NT2/D1 (cell line): ENCODE measurements at regions not wholly inside any gene's neighbourhood (a gene's known extent, or its start where the extent isn't known, plus 50 kb on each side); places are given as distances from the start of the nearest gene placed in this dataset.
"Not testable (repeated sequence)": the region's sequence is repeated elsewhere in the genome, so short reads cannot be mapped to it uniquely, and the experiment has no call there.

Experiments used
- DNase-seq: peaks from one replicate; pipeline ENCODE4 v3.0.0-alpha.2; 2011; ENCODE audit warnings: low read depth, low spot score
- H3K27me3 ChIP-seq: 2 replicates; pipeline ENCODE4 v1.6.0; 2011; ENCODE audit warnings: mild to moderate bottlenecking; ENCODE audit not compliant: insufficient read length, insufficient read depth
- H3K36me3 ChIP-seq: 2 replicates; pipeline ENCODE4 v1.6.1; 2011; ENCODE audit warnings: mild to moderate bottlenecking, low read length, mixed read lengths; ENCODE audit not compliant: insufficient read depth, insufficient read length
- H3K4me1 ChIP-seq: 2 replicates; pipeline ENCODE4 v1.5.1; 2011; ENCODE audit not compliant: insufficient read depth, insufficient read length
- H3K4me3 ChIP-seq: 2 replicates; pipeline ENCODE4 v1.5.1; 2011; ENCODE audit warnings: low read depth; ENCODE audit not compliant: insufficient read length
- H3K9ac ChIP-seq: 2 replicates; pipeline ENCODE4 v1.6.0; 2011; ENCODE audit warnings: low read depth; ENCODE audit not compliant: insufficient read length
- H3K9me3 ChIP-seq: 2 replicates; pipeline ENCODE4 v1.5.1; 2011; ENCODE audit warnings: mild to moderate bottlenecking, low read length; ENCODE audit not compliant: insufficient read depth
- SUZ12 ChIP-seq: IDR thresholded peaks from 2 replicates; pipeline ENCODE4 v1.6.1; 2011; ENCODE audit not compliant: insufficient read length, insufficient read depth; ENCODE audit errors: extremely low read depth
- YY1 ChIP-seq: IDR thresholded peaks from 2 replicates; pipeline ENCODE4 v1.6.1; 2011; ENCODE audit not compliant: insufficient read length, insufficient read depth
- ZNF274 ChIP-seq: IDR thresholded peaks from 2 replicates; pipeline ENCODE4 v1.6.1; 2011; ENCODE audit warnings: mild to moderate bottlenecking, low read depth, low read length

DNA sequence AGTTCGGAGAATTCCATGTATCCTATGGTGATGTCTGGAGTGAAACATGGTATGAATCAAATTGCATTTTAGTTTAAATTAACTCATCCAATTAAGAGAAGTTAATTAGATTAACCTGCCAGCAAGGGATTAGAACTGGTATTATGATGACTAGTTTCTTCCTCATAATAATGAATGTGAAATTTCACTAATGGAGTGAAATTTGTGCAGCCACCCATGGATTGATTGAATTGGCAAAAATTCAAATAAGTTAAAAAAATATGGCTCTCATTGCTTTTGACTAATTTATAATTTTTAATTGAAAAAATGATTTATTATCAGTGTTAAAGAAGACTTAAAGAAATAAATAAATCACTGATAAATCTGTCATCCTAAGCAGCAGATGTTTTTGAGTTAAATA is 232.0 kb downstream of the KCNRG start:
- no peaks in the 10 kb centered on the region for H3K36me3 ChIP-seq
- TF ChIP-seq ZNF274 = no peak
- TF ChIP-seq SUZ12 = no peak
- H3K9me3 ChIP-seq = no peaks in the 10 kb centered on the region
- no peaks in the 10 kb centered on the region for H3K27me3 ChIP-seq
- no peaks in the 10 kb centered on the region for H3K4me1 ChIP-seq
- no peak for DNase-seq
- no peak overlapping the region for H3K9ac ChIP-seq
- no peak overlapping the region for H3K4me3 ChIP-seq

DNA sequence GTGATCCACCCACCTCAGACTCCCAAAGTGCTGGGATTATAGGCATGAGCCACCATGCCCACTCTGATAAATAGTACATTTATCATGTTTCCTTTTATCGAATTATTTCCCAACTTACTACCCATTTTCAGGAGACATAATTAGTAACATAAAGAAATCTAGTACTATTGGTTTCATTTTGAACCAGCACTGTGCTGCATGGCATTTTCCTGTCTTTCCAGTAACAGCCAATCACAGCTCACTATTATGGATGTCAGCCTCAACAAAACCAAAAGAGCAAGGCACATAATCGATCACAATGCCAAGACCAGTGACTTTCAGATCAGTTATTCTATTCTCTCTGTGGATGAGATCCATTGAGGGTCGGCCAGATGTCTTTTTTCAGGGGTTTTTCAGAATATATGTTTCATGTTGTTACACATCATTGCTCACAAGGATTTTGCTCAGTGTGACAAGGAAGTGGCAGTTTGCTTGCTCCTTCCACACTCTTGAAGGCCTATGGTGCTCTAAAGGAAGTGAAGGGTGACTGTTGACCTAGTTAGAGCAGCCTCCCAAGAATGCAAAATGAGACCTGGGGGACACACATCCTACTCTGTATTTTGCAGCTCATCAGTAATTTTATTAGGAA is 233.4 kb downstream of the KCNRG start:
- TF ChIP-seq YY1 (no peak), ZNF274 (no peak), SUZ12 (no peak)
- no peak overlapping the region for H3K4me3 ChIP-seq
- H3K27me3 ChIP-seq = no peaks in the 10 kb centered on the region
- H3K9me3 ChIP-seq = no peaks in the 10 kb centered on the region
- no peaks in the 10 kb centered on the region for H3K36me3 ChIP-seq
- H3K9ac ChIP-seq = no peak overlapping the region
- no peaks in the 10 kb centered on the region for H3K4me1 ChIP-seq
- no peak for DNase-seq

- Histone ChIP-seq H3K36me3 (no peaks in the 10 kb centered on the region), H3K9me3 (no peaks in the 10 kb centered on the region), H3K4me3 (no peak overlapping the region), H3K4me1 (no peaks in the 10 kb centered on the region), H3K27me3 (no peaks in the 10 kb centered on the region), H3K9ac (no peak overlapping the region)
- TF ChIP-seq SUZ12 = no peak
- TF ChIP-seq ZNF274 = no peak
- TF ChIP-seq YY1 = no peak
- DNase-seq = no peak
These were observed 233.9 kb downstream of the KCNRG start for GRCh38 chr13:50249144-50249521.

DNA sequence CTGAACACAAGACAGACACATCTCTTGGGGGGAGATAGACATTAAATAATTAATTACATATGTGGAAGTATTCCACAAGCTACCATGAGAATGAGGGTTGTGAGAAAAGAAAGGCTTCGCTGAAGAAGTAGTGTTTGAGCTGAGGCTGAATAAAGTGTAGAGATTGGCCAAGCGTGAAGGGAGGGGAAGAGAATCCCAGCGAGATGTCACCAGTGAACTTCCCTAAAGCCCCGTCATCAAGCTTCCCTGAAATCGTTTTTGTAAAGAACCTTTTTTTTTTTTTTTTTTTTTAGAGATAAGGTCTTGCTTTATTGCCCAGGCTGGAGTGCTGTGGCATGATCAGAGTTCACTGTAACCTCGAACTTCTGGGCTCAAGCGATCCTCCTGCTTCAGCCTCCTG is 235.2 kb downstream of the KCNRG start:
- Histone ChIP-seq H3K9me3 (no peaks in the 10 kb centered on the region), H3K4me1 (no peaks in the 10 kb centered on the region), H3K4me3 (no peak overlapping the region), H3K9ac (no peak overlapping the region), H3K27me3 (no peaks in the 10 kb centered on the region), H3K36me3 (no peaks in the 10 kb centered on the region)
- no peak for TF ChIP-seq SUZ12
- TF ChIP-seq YY1 = no peak
- TF ChIP-seq ZNF274 = no peak
- no peak for DNase-seq

DNA sequence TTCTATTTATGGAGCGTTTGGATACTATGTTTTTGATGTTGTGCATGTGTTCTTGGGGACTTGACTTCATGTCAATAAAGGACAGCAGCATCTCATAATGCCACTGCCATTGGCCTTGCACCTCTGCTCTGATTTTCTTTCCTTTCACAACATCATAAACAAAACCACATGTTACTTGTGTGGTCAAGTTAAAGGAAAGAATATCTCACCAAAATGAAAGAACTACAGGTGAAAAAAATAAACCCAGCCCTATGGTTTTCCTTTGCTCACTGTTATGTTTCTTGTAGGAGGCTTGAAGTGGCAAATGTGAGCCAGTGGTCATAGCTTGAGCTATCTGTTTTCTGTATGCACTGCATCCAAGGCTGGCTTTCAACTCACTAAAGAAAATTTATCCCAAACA is 240.4 kb downstream of the KCNRG start:
- no peak for DNase-seq
- no peaks in the 10 kb centered on the region for H3K4me1 ChIP-seq
- H3K4me3 ChIP-seq = no peak overlapping the region
- no peaks in the 10 kb centered on the region for H3K27me3 ChIP-seq
- no peaks in the 10 kb centered on the region for H3K9me3 ChIP-seq
- no peaks in the 10 kb centered on the region for H3K36me3 ChIP-seq
- TF ChIP-seq YY1 (no peak), SUZ12 (no peak), ZNF274 (no peak)
- H3K9ac ChIP-seq = no peak overlapping the region

DNA sequence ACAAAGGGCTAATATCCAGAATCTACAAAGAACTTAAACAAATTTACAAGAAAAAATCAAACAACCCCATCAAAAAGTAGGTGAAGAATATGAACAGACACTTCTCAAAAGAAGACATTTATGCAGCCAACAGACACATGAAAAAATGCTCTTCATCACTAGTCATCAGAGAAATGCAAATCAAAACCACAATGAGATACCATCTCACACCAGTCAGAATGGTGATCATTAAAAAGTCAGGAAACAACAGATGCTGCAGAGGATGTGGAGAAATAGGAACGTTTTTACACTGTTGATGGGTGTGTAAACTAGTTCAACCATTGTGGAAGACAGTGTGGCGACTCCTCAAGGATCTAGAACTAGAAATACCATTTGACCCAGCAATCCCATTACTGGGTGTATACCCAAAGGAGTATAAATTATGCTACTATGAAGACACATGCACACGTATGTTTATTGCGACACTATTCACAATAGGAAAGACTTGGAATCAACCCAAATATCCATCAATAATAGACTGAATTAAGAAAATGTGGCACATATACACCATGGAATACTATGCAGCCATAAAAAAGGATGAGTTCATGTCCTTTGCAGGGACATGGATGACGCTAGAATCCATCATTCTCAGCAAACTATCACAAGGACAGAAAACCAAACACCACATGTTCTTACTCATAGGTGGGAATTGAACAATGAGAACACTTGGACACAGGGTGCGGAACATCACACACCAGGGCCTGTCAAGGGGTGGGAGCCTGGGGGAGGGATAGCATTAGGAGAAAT is 241.5 kb downstream of the KCNRG start:
- not testable (repeated sequence) for H3K9me3 ChIP-seq, H3K36me3 ChIP-seq, H3K27me3 ChIP-seq, H3K4me3 ChIP-seq, H3K9ac ChIP-seq, H3K4me1 ChIP-seq, DNase-seq

GRCh38 chr13:50257646-50258045 is 242.4 kb downstream of the KCNRG start:
- Histone ChIP-seq H3K4me1 (no peaks in the 10 kb centered on the region), H3K36me3 (no peaks in the 10 kb centered on the region), H3K4me3 (no peak overlapping the region), H3K9ac (no peak overlapping the region), H3K9me3 (no peaks in the 10 kb centered on the region), H3K27me3 (no peaks in the 10 kb centered on the region)
- DNase-seq = no peak
- no peak for TF ChIP-seq SUZ12
- TF ChIP-seq YY1 = no peak
- no peak for TF ChIP-seq ZNF274
